IgD-negative memory B cell (primary cell): ENCODE measurements at regions not wholly inside any gene's neighbourhood (a gene's known extent, or its start where the extent isn't known, plus 50 kb on each side); places are given as distances from the start of the nearest gene placed in this dataset.

ENCODE experiments used
- H3K27ac Mint-ChIP-seq, 3 donors: one replicate each; pipeline ENCODE4 v1.8.0; 2020 to 2022; ENCODE audit warnings: mild to moderate bottlenecking in 3 of 3, mixed read lengths in 3 of 3, moderate library complexity in 1 of 3
- H3K27me3 Mint-ChIP-seq: one replicate; pipeline ENCODE4 v1.8.0; 2021; ENCODE audit warnings: mixed read lengths
- H3K36me3 Mint-ChIP-seq: one replicate; pipeline ENCODE4 v1.8.0; 2020; ENCODE audit warnings: mild to moderate bottlenecking, mixed read lengths
- H3K4me1 Mint-ChIP-seq, 3 donors: one replicate each; pipeline ENCODE4 v1.8.0; 2020 to 2022; ENCODE audit warnings: mixed read lengths in 3 of 3, mild to moderate bottlenecking in 1 of 3
- H3K4me3 Mint-ChIP-seq, 4 donors: one replicate each; pipeline ENCODE4 v1.8.0; 2020 to 2022; ENCODE audit warnings: mild to moderate bottlenecking in 4 of 4, mixed read lengths in 4 of 4, moderate library complexity in 3 of 4
- H3K9me3 Mint-ChIP-seq, 3 donors: one replicate each; pipeline ENCODE4 v1.8.0; 2020 to 2021; ENCODE audit warnings: mixed read lengths in 3 of 3, mild to moderate bottlenecking in 1 of 3

DNA sequence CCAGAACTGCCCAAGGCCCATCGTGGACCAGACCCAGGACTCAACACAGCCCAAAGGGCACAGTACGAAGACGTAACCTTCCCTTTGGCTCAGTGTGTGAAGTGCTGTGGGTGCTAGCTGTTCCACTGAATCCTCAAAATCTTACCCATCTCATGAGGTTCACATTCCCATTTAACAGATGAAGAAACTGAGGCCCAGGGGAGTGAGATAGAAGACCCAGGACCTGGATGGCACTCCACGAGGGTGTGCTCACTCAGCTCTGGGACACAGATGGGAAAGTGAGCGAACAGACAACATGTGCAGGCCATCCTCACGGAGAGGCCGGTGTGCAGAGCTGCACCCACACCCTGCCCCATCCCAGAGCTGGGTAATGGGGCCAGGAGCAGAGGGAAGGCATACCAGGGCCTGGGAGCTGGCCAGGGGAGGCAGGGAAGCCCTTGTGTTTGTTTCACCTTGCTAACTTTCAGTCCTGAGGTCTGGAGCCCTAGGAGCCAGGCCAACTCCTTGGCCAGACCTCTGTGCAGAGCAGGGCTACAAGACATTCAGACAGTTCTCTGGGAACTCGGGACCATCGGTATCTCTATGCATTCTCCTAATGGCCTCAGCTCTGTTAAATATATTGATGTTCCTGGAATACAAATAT is 100.3 kb upstream of the ZMIZ1 start:
- Mint-ChIP-seq H3K9me3 (no peaks in the 10 kb centered on the region), H3K27me3 (peaks cover 27% of the 10 kb centered on the region), H3K27ac (no peak overlapping the region), H3K4me3 (no peak overlapping the region), H3K36me3 (no peaks in the 10 kb centered on the region), H3K4me1 (peaks cover 0 to 5% (median 3%) of the 10 kb centered on the region in 3 donors)

- Mint-ChIP-seq H3K36me3 (no peaks in the 10 kb centered on the region), H3K4me1 (peaks cover 0 to 5% (median 3%) of the 10 kb centered on the region in 3 donors), H3K9me3 (no peaks in the 10 kb centered on the region), H3K27me3 (peaks cover 27% of the 10 kb centered on the region), H3K27ac (no peak overlapping the region), H3K4me3 (no peak overlapping the region)
Observed at GRCh38 chr10:78968943-78969342, 99.8 kb upstream of the ZMIZ1 start.

- Mint-ChIP-seq H3K9me3 (no peaks in the 10 kb centered on the region), H3K4me1 (peaks cover 6 to 11% (median 8%) of the 10 kb centered on the region in 3 donors), H3K4me3 (no peak overlapping the region), H3K27ac (no peak overlapping the region), H3K36me3 (no peaks in the 10 kb centered on the region), H3K27me3 (peaks cover 34% of the 10 kb centered on the region)
Observed at GRCh38 chr10:78969719-78970118, 99.0 kb upstream of the ZMIZ1 start.

GRCh38 chr10:78970261-78970660 is 98.5 kb upstream of the ZMIZ1 start:
- H3K4me3 Mint-ChIP-seq = no peak overlapping the region
- peaks cover 7 to 11% (median 8%) of the 10 kb centered on the region in 3 donors for H3K4me1 Mint-ChIP-seq
- no peaks in the 10 kb centered on the region for H3K36me3 Mint-ChIP-seq
- H3K9me3 Mint-ChIP-seq = no peaks in the 10 kb centered on the region
- peaks cover 38% of the 10 kb centered on the region for H3K27me3 Mint-ChIP-seq
- H3K27ac Mint-ChIP-seq = no peak overlapping the region

DNA sequence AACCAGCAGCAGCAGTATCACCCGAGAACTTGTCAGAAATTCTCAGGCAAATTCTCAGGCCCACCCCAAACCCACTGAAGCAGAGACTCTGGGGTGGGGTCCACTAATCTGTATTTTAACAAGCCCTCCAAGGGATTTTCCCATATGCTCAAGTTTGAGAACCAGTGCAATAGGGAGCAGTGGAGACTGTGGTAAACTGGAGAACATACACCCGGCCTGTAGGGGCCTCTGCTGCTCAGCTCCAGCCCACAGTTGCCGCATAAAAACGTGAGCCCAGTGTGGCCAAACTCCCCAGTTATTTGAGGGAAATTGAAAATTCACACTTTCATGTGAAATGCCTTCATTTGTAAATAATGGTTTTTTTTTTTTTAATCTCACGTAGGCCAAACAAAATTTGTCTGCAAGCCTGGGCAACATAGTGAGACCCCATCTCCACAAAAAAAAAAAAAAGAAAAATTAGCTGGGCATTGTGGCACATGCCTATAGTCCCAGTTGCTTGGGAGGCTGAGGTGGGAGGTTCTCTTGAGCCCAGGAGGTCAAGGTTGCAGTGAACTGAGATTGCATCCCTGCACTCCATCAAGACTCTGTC is 97.6 kb upstream of the ZMIZ1 start:
- peaks cover 39% of the 10 kb centered on the region for H3K27me3 Mint-ChIP-seq
- no peaks in the 10 kb centered on the region for H3K9me3 Mint-ChIP-seq
- peaks cover 7 to 11% (median 8%) of the 10 kb centered on the region in 3 donors for H3K4me1 Mint-ChIP-seq
- no peak overlapping the region for H3K27ac Mint-ChIP-seq
- no peaks in the 10 kb centered on the region for H3K36me3 Mint-ChIP-seq
- peak overlapping the region in 1 of 4 donors; percentile 49 for H3K4me3 Mint-ChIP-seq

GRCh38 chr10:78972160-78972946 is 96.4 kb upstream of the ZMIZ1 start:
- Mint-ChIP-seq H3K9me3 (no peaks in the 10 kb centered on the region), H3K36me3 (no peaks in the 10 kb centered on the region), H3K4me3 (peak overlapping the region in 2 of 4 donors; percentile 31 to 88), H3K27me3 (peaks cover 33% of the 10 kb centered on the region), H3K4me1 (peaks cover 7 to 11% (median 8%) of the 10 kb centered on the region in 3 donors), H3K27ac (peak overlapping the region in 1 of 3 donors; percentile 15)

DNA sequence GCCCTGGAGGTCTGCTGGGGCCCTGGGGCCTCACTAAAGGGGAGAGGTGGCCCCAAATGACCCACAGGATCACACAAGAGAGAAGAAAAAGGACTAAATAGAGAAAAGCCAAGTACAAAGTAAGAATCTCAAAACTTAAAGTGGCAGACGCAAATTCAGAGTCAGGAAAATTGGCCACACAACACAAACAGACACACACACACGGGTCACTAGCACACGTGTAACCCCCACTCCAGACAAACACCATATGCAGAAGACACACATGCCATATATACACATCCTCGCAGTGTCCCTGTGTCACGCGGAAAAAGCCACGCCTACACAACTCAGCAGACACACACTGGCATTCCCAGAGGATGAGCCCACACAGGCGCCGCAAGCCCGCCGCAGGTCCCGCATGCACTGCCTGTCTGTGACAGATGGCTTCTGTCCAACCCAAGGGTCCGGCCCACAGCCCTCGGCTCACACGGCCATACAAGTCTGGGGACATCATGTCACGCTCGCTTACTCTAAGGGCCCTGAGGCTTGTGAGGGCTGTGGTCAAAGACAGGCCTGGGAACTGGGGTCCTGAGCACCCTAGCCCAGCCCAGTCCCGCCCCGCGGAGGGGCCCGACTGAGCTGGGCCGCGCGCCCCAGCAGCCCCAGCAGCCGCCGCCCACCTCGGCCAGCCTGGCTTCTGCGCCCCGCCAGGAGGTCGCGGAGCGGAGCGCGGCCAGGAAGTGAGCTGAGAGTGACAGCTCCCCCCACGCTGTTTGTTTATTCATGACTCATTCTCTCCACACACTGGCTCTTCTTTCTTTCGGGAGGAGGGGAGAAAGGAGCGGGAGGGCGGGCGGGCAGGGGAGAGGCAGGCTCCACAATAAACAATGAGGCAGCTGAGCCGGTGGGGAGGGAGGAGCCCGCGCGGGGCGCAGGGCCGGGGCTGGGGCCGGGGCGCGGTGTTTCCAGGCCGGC is 95.5 kb upstream of the ZMIZ1 start:
- H3K27me3 Mint-ChIP-seq = peaks cover 31% of the 10 kb centered on the region
- H3K4me1 Mint-ChIP-seq = peaks cover 7 to 11% (median 8%) of the 10 kb centered on the region in 3 donors
- peak overlapping the region; percentile 10 to 88 (median 82) for H3K4me3 Mint-ChIP-seq
- H3K27ac Mint-ChIP-seq = peak overlapping the region in 1 of 3 donors; percentile 15
- no peaks in the 10 kb centered on the region for H3K36me3 Mint-ChIP-seq
- H3K9me3 Mint-ChIP-seq = no peaks in the 10 kb centered on the region

- Mint-ChIP-seq H3K4me1 (peaks cover 7 to 11% (median 7%) of the 10 kb centered on the region in 3 donors), H3K27ac (peak overlapping the region in 1 of 3 donors; percentile 47), H3K9me3 (no peaks in the 10 kb centered on the region), H3K4me3 (peak overlapping the region; percentile 76 to 88 (median 84)), H3K27me3 (peaks cover 33% of the 10 kb centered on the region), H3K36me3 (no peaks in the 10 kb centered on the region)
Observed at GRCh38 chr10:78973901-78974616, 94.7 kb upstream of the ZMIZ1 start.

DNA sequence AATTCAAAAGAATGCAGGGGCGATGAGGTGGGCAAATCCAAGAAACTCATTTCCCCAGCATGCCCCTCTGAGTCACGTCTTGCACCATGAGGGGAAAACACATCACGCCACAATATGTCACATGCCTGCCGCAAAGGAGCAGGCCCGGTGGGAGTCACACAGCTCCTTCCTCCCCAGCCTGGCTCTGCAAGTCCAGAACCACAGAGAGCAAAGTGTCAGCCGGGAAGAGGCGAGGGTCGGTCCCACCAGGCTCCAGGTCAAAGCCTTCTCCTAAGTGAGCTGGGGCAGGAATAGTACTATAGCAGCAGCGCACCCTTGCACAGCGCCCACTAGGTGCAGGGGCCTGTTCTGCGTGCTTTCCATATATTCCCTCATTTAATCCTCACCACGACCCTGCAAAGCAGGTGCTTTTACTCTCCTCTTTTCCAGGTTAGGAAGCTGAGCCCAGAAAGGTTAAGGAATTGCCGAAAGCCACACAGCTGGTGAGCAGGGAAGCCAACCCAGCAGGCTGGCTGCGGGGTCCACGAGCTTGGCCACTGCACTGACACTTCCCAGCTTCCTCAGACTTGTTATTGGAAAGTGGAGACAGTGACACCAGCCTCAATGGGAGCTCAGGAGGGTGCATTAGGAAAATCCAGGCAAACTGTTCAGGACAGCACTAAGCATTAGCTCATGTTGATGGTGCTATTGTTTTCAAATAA is 94.0 kb upstream of the ZMIZ1 start:
- no peaks in the 10 kb centered on the region for H3K36me3 Mint-ChIP-seq
- peaks cover 33% of the 10 kb centered on the region for H3K27me3 Mint-ChIP-seq
- no peaks in the 10 kb centered on the region for H3K9me3 Mint-ChIP-seq
- H3K4me3 Mint-ChIP-seq = peak overlapping the region; percentile 76 to 88 (median 84)
- H3K4me1 Mint-ChIP-seq = peaks cover 6 to 11% (median 7%) of the 10 kb centered on the region in 3 donors
- H3K27ac Mint-ChIP-seq = peak overlapping the region in 1 of 3 donors; percentile 47

DNA sequence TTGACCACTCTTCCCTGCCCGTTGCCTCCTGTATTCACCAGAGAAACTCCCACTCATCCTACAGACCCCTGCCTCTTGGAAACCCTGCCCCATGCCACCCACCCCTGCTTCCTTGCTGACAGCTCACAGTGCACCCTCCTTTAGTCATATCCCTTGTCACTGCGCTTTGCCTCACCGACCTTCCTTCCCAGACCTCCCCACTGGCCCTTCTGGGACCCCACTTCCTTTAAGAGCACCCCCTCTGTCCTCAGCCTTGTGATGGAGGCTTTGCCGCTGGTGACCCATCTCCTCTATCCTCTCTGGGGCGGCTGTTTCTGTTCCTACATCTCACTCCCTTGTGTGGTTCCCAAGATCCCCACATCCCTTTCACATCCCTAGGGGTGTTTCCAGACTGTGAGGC is 92.8 kb upstream of the ZMIZ1 start:
- Mint-ChIP-seq H3K27ac (no peak overlapping the region), H3K9me3 (no peaks in the 10 kb centered on the region), H3K36me3 (no peaks in the 10 kb centered on the region), H3K4me3 (peak overlapping the region in 1 of 4 donors; percentile 76), H3K27me3 (peaks cover 31% of the 10 kb centered on the region), H3K4me1 (peaks cover 7 to 15% (median 8%) of the 10 kb centered on the region in 3 donors)

- Mint-ChIP-seq H3K4me3 (peak overlapping the region in 3 of 4 donors; percentile 22 to 67 (median 34)), H3K9me3 (no peaks in the 10 kb centered on the region), H3K27ac (peak overlapping the region in 1 of 3 donors; percentile 22), H3K27me3 (peaks cover 27% of the 10 kb centered on the region), H3K36me3 (no peaks in the 10 kb centered on the region), H3K4me1 (peaks cover 10 to 24% (median 12%) of the 10 kb centered on the region in 3 donors)
Observed at GRCh38 chr10:78976825-78977755, 91.7 kb upstream of the ZMIZ1 start.

- no peak overlapping the region for H3K4me3 Mint-ChIP-seq
Observed at GRCh38 chr10:78979938-78980337, 88.8 kb upstream of the ZMIZ1 start.

More at GRCh38 chr10:78979938-78980337, 88.8 kb upstream of the ZMIZ1 start:
- Mint-ChIP-seq H3K27ac (peak overlapping the region in 1 of 3 donors; percentile 17), H3K4me1 (peaks cover 3 to 13% (median 6%) of the 10 kb centered on the region in 3 donors), H3K9me3 (no peaks in the 10 kb centered on the region), H3K27me3 (peaks cover 14% of the 10 kb centered on the region), H3K36me3 (no peaks in the 10 kb centered on the region)
